HG02852 (cell line): ENCODE measurements at regions not wholly inside any gene's neighbourhood (a gene's known extent, or its start where the extent isn't known, plus 50 kb on each side); places are given as distances from the start of the nearest gene placed in this dataset.

Experiments used
- ATAC-seq: cut with Tn5 transposase; IDR thresholded peaks from one replicate; pipeline ENCODE4 v1.9.1; 2021; ENCODE audit warnings: mild to moderate bottlenecking, moderate library complexity; ENCODE audit not compliant: unreplicated experiment

DNA sequence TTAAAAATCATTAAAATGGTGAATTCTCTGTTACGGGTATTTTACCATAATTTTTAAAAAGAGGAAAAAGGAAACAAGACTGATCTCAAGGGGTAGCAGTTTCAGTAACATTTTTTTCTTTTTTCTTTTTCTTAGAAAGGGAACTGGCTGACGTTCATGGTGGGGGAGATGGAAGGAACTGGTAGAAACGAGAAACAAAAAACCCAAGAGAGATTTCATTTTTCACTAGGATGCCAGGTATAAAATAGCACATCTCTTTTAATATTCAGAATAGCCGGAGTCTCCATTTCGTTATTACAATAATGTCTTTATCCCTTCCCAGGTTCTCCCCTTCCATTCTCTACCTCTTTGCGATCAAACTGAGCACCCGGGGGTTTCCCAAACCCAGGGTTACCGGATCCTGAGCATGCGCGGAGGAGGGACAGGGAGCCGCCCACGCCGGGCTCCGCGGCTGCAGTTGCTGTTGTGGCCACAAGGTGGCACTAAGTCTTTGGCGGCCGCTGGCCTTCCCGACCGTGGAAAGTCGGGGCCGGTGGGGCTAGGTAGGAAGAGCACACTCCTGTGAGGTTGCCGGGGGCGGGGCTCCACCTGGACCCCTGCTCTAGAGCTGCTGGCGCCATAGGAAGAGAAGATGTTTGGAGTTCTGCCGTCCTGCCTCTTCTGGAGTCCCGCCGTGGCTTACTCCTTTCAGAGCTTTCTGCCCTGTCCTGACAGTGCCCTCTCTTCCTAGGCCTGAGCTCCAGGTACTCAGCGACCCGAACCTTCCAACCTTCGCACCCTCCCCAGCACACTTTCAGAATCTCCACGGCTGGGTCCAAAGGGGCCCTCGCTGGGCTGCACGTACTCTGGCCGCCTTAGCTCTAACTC is 146.8 kb downstream of the SH3BGRL2 start:
- peak; percentile 88 for ATAC-seq

DNA sequence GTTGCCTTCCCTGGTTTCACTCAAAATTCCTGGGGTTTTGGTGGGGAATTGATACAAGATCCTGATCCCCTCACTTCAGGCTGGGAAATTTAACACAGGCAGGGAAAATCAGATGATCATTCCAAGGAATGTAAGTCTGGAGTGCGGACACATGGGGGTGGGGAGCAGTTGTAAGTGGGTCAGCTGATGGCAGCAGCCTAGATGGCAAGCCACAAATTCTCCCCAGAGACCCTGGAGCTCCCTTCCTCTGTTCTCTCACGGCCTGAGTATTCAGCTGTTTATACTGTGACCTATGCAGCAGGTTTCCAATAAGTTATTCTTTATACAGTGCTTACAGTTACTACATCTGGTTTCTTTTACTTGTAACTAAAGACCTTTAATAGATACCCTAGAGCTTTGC is 144.9 kb downstream of the SH3BGRL2 start:
- no peak for ATAC-seq

DNA sequence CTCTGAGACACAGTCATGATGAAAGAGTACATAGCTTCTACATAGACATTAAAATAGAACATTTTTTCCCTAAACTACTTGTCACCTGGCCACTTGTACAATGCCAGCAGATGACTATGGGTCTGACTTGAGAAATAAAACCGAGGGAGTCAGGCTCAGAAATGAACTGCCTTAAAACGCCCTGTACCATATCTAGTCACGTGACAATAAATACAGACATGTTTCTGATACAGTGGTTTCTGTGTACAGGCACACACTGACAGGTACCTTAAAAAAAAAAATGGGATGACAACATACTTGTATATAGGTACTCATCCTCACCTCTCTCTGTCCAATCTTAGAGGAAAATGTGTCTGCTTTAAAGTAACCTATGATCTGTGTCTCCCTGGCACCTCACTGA is 144.1 kb downstream of the SH3BGRL2 start:
- ATAC-seq: no peak

DNA sequence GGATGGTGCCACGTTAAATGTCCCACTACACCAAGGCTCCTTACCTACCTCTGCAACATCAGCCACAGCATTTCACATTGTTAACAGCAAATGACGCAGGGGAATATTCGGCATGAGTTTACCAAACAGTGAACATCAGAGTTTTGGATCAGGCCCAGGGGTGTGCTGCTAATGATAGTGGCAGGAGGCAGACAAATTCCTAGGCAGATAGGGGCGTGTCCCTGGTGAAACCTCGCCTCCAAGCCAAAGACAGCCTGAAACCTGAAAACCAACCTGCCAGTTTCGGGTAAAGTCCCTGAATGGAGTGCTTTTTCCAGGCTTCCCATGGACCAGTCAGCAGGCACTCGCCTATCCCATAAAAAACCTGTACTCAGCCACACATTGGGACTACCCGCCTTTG is 133.6 kb downstream of the SH3BGRL2 start:
- ATAC-seq: no peak

DNA sequence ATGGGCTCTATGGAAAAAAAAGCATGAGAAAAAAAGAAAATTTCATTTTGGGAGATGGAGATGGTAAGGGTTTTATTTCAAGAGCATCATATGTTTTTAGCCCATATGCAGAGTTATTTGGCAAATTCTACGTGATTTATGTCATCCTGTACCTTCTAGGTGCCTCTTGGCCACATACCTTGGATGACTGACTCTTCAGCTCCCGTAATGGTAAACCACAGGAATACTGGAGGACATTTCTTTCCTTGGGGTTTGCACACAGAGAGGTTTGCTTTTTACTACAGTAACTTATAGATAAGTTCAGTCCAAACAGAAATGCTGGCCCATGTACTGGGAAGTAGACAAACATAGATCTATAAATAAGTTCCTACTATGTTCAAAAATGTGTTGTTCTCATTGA is 132.2 kb downstream of the SH3BGRL2 start:
- ATAC-seq: no peak

DNA sequence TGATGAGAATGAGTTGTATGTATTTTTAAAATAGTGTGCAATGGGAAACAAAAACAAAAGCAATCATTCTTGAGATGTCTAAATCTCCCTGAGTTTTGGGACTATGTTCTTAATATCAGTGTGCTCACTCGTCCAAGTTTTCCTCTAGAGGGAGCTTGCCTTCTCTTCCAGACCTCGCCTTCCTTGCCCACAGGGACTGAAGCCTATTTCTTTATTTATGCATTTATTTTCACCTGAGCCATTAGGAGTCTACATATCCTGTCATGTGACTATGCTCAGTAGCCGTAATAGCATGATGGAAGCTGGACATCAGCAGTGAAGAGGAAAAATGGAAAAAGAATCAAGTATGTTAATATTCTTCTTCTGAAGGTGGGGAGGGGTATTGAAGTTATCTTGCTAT is 131.2 kb downstream of the SH3BGRL2 start:
- no peak for ATAC-seq

DNA sequence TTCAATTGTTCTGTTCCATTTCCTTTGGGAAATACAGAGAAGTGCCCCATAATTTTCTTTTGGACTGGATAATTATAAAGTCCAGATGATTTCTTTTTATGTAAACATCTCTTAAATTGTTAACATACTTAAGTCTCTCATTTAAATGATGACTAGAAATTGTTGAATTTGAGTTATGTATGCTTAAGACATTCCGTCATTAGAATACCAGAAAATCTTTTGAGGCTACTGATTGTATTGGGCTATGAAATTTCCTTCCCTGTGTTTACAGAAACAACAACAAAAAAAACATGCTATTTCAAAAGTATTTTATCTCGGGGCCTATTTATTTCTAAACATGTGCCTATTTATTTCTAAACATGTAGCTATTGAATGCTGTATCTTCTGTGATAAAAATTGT is 125.4 kb downstream of the SH3BGRL2 start:
- ATAC-seq: no peak

DNA sequence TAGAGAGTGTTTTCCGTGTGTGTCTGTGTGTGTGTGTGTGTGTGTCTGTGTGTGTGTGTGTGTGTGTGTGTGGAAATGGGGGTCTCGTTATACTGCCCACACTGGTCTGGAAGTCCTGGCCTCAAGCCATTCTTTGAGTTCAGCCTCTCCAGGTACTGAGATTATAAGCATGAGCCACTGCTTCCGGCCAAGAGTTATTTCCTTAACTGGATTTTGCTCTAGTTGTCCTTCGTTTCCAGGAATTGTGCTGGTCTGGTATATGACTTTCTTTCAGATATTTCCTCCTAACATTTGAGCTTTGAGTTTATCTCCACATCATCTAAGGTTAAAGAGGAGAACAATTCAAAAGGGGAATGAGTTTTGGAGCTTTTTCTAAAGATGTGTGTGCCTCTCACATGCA is 124.8 kb downstream of the SH3BGRL2 start:
- ATAC-seq: no peak
